ENCODE measurements at regions not wholly inside any gene's neighbourhood (a gene's known extent, or its start where the extent isn't known, plus 50 kb on each side); places are given as distances from the start of the nearest gene placed in this dataset.

DNA sequence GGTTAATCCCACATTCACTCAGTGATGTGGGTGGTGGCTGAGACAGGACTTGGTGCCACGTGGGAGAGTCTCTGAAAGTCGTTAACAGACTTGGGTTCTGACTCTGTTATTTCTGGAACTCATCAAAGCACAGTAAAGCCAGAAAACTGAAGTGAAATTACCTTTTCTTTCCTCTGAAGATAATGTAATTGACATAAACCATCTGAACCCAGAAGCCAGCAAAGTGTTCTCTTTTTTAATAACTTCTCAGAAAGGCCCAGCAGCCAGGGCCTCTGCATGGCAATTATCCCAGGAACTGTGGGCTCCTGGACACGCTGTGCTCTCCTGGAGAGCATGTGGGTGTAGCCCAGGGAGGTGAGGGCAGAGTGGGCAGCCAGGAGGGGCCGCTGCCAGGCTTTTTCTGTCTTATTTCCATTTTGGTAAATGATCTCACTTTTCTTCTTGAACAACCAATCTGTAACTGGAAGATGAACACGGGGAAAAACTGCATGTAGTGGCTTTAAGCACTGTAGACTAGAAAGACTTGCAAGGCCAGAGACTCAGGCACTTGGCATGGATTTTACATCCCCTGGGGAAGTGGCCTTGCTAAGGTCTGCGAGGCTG is 444.1 kb upstream of the TMEM132C start:
- Histone ChIP-seq H3K9me3 (peaks cover 0 to 4% (median 0%) of the 10 kb centered on the region in 3 donors), H3K4me3 (no peak overlapping the region), H3K27ac (no peak overlapping the region), H3K4me1 (no peaks in the 10 kb centered on the region), H3K36me3 (no peaks in the 10 kb centered on the region), H3K27me3 (no peaks in the 10 kb centered on the region)
- 28 to 36% methylated on average over 6 of the region's 6 CpGs for WGBS, 2 donors
- intact Hi-C loops (cut with DNase I) = no loop called here
- DNase-seq = no peak
- TF ChIP-seq, protein P1, sequence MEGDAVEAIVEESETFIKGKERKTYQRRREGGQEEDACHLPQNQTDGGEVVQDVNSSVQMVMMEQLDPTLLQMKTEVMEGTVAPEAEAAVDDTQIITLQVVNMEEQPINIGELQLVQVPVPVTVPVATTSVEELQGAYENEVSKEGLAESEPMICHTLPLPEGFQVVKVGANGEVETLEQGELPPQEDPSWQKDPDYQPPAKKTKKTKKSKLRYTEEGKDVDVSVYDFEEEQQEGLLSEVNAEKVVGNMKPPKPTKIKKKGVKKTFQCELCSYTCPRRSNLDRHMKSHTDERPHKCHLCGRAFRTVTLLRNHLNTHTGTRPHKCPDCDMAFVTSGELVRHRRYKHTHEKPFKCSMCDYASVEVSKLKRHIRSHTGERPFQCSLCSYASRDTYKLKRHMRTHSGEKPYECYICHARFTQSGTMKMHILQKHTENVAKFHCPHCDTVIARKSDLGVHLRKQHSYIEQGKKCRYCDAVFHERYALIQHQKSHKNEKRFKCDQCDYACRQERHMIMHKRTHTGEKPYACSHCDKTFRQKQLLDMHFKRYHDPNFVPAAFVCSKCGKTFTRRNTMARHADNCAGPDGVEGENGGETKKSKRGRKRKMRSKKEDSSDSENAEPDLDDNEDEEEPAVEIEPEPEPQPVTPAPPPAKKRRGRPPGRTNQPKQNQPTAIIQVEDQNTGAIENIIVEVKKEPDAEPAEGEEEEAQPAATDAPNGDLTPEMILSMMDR (IDR thresholded peaks at IDR 0.05) = no peak
- TF ChIP-seq POLR2A (IDR thresholded peaks at IDR 0.05) = no peak

DNA sequence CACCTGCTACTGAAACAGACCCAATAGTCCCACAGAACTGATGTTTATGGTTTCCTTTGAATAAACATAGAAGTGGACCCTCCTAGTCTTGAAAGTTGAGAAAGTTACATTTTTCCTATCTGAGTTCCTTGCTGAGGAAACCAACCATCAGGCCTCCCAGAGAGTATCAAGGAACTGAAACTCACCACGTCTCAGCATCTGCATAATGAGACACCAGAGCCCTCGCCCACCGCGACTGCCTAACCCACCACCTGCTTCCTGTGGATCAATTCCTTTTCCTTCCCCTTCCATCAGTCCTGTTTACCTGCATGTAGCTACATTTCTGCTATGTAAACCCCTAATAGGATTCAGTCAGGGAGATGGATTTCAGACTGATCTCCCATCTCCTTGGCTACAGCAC is 443.2 kb upstream of the TMEM132C start:
- WGBS, 2 donors = 64 to 81% methylated on average over 4 of the region's 4 CpGs
- intact Hi-C loops (cut with DNase I) = no loop called here
- peaks cover 0 to 4% (median 0%) of the 10 kb centered on the region in 3 donors for H3K9me3 ChIP-seq
- no peak for DNase-seq
- H3K27ac ChIP-seq = no peak overlapping the region
- H3K4me3 ChIP-seq = no peak overlapping the region
- H3K36me3 ChIP-seq = no peaks in the 10 kb centered on the region
- H3K27me3 ChIP-seq = no peaks in the 10 kb centered on the region
- no peaks in the 10 kb centered on the region for H3K4me1 ChIP-seq
- TF ChIP-seq, protein P1 (IDR thresholded peaks at IDR 0.05) = no peak
- no peak for TF ChIP-seq POLR2A (IDR thresholded peaks at IDR 0.05)

DNA sequence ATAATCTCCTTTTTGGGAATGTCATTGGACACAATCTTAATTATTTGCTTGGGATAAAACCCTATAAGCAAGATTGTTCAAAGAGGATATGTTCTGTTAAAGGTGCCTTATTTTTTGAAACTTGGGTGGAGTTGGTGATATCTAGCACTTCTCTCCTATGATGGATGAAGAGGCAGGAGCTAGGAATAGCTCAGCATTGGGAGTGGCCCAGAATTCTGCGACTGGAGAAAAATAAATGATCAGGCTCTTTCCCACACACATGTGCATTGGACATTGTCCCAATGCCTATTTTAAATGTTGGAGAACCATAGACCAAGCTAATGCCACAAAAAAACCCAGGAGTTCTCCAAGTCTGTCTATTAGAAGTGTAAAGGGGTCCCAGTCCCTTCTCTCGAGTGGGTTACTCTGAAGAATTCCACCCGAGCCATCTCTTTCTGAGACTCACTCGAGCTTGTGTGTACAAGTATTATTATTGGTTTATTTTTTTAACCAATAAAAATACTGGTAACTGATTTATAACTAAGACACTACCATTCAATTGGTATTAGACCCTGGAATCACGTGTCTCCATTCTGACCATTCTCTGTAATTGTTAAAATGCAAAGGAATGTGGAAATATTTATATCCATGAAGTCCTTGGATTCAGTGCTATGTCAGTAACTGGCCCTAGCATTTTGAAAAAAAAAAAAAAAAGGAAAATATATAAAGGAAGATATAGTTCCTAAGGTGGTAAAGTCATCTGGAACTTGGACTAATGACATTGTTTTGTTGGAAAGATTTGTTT is 437.5 kb upstream of the TMEM132C start:
- H3K27ac ChIP-seq = no peak overlapping the region
- no peak for DNase-seq
- peaks cover 0 to 4% (median 0%) of the 10 kb centered on the region in 3 donors for H3K9me3 ChIP-seq
- TF ChIP-seq POLR2A (IDR thresholded peaks at IDR 0.05) = no peak
- TF ChIP-seq, protein P1 (IDR thresholded peaks at IDR 0.05) = no peak
- intact Hi-C loops (cut with DNase I) = no loop called here
- H3K4me1 ChIP-seq = peaks cover 0 to 4% (median 0%) of the 10 kb centered on the region in 3 donors
- WGBS, 2 donors = 38 to 44% methylated on average over 5 of the region's 5 CpGs
- H3K36me3 ChIP-seq = no peaks in the 10 kb centered on the region
- no peaks in the 10 kb centered on the region for H3K27me3 ChIP-seq
- H3K4me3 ChIP-seq = no peak overlapping the region

DNA sequence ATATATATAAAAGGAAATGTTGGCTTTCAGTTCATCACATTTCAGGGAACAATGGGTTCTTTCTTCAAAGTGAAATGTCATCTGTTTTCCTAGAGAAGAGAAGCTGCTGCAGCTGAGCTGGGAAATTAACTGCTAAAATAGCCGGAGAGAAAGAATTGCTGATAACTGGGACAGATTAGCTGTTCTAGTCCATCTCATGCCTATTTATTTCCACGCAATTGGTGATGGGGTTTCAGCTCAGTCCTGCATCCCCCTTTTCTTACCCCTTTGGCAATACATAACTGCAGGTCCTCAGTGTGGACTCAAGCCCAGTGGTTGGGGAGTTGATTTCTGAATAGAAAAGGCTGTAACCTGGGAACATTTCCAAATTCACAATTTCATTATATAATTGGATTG is 436.9 kb upstream of the TMEM132C start:
- intact Hi-C loops (cut with DNase I) = no loop called here
- no peaks in the 10 kb centered on the region for H3K27me3 ChIP-seq
- no peak for TF ChIP-seq POLR2A (IDR thresholded peaks at IDR 0.05)
- H3K36me3 ChIP-seq = no peaks in the 10 kb centered on the region
- H3K27ac ChIP-seq = no peak overlapping the region
- DNase-seq = no peak
- H3K4me1 ChIP-seq = peaks cover 0 to 4% (median 0%) of the 10 kb centered on the region in 3 donors
- no peak overlapping the region for H3K4me3 ChIP-seq
- peaks cover 0 to 4% (median 0%) of the 10 kb centered on the region in 3 donors for H3K9me3 ChIP-seq
- 54 to 56% methylated on average over 2 of the region's 2 CpGs for WGBS, 2 donors

DNA sequence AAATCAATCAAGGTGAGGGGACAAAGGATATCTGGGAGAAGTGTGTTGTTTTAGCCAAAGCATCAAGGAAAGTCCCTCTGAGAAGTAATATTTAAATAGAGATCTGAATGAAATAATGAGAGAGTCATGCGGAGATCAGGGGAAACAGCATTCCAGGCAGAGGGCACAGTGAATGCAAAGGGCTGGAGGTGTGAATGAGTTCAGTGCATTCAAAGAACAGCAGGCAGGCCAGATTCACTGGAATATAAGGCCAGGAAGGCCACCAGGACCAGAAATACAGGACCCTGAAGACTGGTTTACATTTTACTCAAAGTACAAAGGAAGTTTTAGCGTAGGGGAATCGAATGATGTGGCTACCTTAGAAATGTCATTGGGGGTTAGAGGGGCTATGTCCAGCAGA is 436.2 kb upstream of the TMEM132C start:
- H3K27me3 ChIP-seq = no peaks in the 10 kb centered on the region
- no peak overlapping the region for H3K4me3 ChIP-seq
- no peak for TF ChIP-seq POLR2A (IDR thresholded peaks at IDR 0.05)
- TF ChIP-seq, protein P1 (IDR thresholded peaks at IDR 0.05) = no peak
- 80 to 94% methylated on average over 3 of the region's 3 CpGs for WGBS, 2 donors
- no peak for DNase-seq
- H3K27ac ChIP-seq = no peak overlapping the region
- intact Hi-C loops (cut with DNase I) = no loop called here
- no peaks in the 10 kb centered on the region for H3K36me3 ChIP-seq
- H3K9me3 ChIP-seq = peaks cover 0 to 4% (median 0%) of the 10 kb centered on the region in 3 donors
- peaks cover 0 to 4% (median 0%) of the 10 kb centered on the region in 3 donors for H3K4me1 ChIP-seq
